Tibial nerve (tissue), 4 donors: ENCODE measurements at regions not wholly inside any gene's neighbourhood (a gene's known extent, or its start where the extent isn't known, plus 50 kb on each side); places are given as distances from the start of the nearest gene placed in this dataset.

ENCODE experiments used
- DNase-seq, 2 donors: peaks; one replicate each; pipeline ENCODE4 v3.0.0-alpha.2; 2019; ENCODE audit warnings: low spot score in 2 of 2
- H3K27ac ChIP-seq, 4 donors: fragments of 200-600 bp; sonication (generic) in 3 of 4; one replicate each; pipeline ENCODE4 v1.5.1; 2017 to 2019; ENCODE audit warnings: mild to moderate bottlenecking in 1 of 4
- H3K27me3 ChIP-seq, 2 donors: fragments of 200-600 bp; sonication (generic) in 1 of 2; one replicate each; pipeline versions ENCODE4 v1.5.1 to v1.6.0; 2017 to 2019
- H3K36me3 ChIP-seq, 3 donors: fragments of 200-600 bp; sonication (generic); one replicate each; pipeline ENCODE4 v1.5.1; 2018 to 2019
- H3K4me1 ChIP-seq, 4 donors: fragments of 200-600 bp; sonication (generic) in 3 of 4; one replicate each; pipeline ENCODE4 v1.5.1; 2017 to 2019
- H3K4me3 ChIP-seq, 4 donors: fragments of 200-600 bp; sonication (generic) in 3 of 4; one replicate each; pipeline ENCODE4 v1.5.1; 2017 to 2019; ENCODE audit warnings: mild to moderate bottlenecking in 1 of 4, moderate library complexity in 1 of 4
- H3K9me3 ChIP-seq, 4 donors: fragments of 200-600 bp; sonication (generic) in 3 of 4; one replicate each; pipeline ENCODE4 v1.5.1; 2017 to 2019
- EP300 ChIP-seq, 2 donors: sonication (generic); formaldehyde crosslinking; IDR thresholded peaks; one replicate each; pipeline ENCODE4 v1.6.1; 2017; ENCODE audit warnings: antibody characterized with exemption in 2 of 2, mild to moderate bottlenecking in 1 of 2
- POLR2A ChIP-seq, 2 donors: fragments of 450-650 bp; IDR thresholded peaks; one replicate each; pipeline ENCODE4 v1.6.1; 2017; ENCODE audit warnings: antibody characterized with exemption in 2 of 2, mild to moderate bottlenecking in 2 of 2, moderate library complexity in 2 of 2
- WGBS, 2 donors: methylation state at CpG; one replicate each; pipeline ENCODE4 v1.1.5; 2018; 5-methylcytosine and 5-hydroxymethylcytosine counted together
- TF ChIP-seq, protein P1 (sequence below), 5 experiments: fragments of 200-600 bp in 3 of 5; fragments of 450-650 bp in 2 of 5; sonication (generic) in 3 of 5; IDR thresholded peaks; one replicate each; pipeline ENCODE4 v1.5.1; 2016 to 2019; ENCODE audit warnings: antibody characterized with exemption in 5 of 5, mild to moderate bottlenecking in 3 of 5, moderate library complexity in 2 of 5

DNA sequence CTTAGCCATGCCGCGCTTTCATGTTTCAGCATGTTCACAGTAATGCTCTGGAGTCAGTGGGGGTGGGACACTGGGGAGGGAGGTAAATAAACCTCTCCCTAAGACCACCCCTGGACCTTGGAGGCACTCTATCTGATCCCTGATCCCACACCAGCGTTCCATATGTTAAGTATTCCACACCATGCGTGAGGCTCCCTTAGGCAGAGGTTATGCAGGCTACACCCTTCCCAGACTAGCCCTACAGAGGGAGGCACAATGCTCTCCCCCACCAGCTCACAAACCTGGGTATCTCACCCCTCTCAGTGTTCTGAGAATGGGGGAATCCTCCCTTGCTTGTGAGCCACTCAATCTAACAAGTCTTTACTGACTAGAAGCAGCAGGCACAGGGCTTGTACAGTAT, 1610.4 kb upstream of the ZEB2 start:
- no peak for DNase-seq
- Histone ChIP-seq H3K27me3 (no peaks in the 10 kb centered on the region), H3K4me3 (no peak overlapping the region), H3K9me3 (no peaks in the 10 kb centered on the region), H3K36me3 (no peaks in the 10 kb centered on the region), H3K4me1 (no peaks in the 10 kb centered on the region), H3K27ac (no peak overlapping the region)
- 85 to 95% methylated on average over 4 of the region's 4 CpGs for WGBS, 2 donors
- TF ChIP-seq POLR2A (IDR thresholded peaks at IDR 0.05): no peak
- TF ChIP-seq EP300 (IDR thresholded peaks at IDR 0.05): no peak
- TF ChIP-seq, protein P1, sequence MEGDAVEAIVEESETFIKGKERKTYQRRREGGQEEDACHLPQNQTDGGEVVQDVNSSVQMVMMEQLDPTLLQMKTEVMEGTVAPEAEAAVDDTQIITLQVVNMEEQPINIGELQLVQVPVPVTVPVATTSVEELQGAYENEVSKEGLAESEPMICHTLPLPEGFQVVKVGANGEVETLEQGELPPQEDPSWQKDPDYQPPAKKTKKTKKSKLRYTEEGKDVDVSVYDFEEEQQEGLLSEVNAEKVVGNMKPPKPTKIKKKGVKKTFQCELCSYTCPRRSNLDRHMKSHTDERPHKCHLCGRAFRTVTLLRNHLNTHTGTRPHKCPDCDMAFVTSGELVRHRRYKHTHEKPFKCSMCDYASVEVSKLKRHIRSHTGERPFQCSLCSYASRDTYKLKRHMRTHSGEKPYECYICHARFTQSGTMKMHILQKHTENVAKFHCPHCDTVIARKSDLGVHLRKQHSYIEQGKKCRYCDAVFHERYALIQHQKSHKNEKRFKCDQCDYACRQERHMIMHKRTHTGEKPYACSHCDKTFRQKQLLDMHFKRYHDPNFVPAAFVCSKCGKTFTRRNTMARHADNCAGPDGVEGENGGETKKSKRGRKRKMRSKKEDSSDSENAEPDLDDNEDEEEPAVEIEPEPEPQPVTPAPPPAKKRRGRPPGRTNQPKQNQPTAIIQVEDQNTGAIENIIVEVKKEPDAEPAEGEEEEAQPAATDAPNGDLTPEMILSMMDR (IDR thresholded peaks at IDR 0.05): no peak

DNA sequence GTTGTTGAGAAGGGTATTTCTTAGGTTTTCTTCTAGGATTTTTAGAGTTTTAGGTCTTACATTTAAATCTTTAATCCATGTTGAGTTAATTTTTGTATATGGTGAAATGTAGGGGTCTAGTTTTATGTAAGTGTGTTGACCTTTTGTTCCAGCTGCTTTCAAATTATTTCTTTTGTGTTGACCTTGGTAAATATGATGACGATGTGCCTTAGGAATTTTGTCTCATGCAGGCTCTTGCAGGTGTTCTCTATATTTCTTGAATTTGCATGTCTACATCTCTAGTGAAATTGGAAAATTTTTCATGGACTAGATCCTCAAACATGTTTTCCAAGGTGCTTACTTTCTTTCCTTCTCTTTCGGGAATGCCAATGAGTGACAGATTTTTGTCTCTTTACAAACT, 1609.3 kb upstream of the ZEB2 start:
- Histone ChIP-seq H3K4me1 (no peaks in the 10 kb centered on the region), H3K27ac (no peak overlapping the region), H3K27me3 (no peaks in the 10 kb centered on the region), H3K9me3 (no peaks in the 10 kb centered on the region), H3K36me3 (no peaks in the 10 kb centered on the region), H3K4me3 (no peak overlapping the region)
- 75 to 77% methylated on average over 2 of the region's 2 CpGs for WGBS, 2 donors
- TF ChIP-seq, protein P1 (IDR thresholded peaks at IDR 0.05): no peak
- TF ChIP-seq EP300 (IDR thresholded peaks at IDR 0.05): no peak
- TF ChIP-seq POLR2A (IDR thresholded peaks at IDR 0.05): no peak
- DNase-seq: no peak

DNA sequence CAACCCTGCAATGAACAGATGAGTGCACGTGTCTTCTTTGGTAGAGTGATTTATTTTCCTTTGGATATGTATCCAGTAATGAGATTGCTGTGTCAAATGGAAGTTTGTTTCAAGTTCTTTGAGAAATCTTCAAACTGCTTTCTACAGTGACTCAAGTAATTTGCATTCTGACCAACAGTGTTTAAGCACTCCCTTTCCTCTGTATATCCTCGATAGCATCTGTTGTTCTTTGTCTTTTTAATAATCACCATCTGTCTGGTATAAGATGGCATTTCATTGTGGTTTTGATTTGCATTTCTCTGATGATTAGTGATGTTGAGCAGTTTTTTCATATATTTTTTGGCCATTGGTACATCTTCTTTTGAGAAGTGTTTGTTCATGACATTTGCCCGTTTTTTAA, 1608.3 kb upstream of the ZEB2 start:
- H3K9me3 ChIP-seq: no peaks in the 10 kb centered on the region
- 72 to 77% methylated on average over 3 of the region's 3 CpGs for WGBS, 2 donors
- no peak for DNase-seq

DNA sequence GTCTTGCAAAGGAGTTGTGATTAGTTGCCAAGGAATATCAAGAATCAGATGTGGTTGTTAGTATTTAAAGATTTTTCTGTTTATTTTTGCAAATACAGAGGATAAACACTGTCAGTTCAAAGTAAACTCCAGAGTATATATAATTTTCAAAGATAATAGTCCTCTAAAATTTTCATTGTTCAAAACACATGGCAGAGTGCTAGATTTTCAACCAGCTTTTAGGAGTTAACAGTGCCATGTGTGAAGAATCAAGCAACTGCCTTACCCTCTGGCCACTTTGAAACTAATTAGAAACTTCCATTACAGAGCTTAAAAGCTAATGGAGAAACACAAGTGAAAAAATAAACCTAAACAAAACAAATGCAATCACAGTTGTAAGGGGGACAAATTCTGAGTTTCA, 1605.6 kb upstream of the ZEB2 start:
- no peaks in the 10 kb centered on the region for H3K4me1 ChIP-seq
- TF ChIP-seq POLR2A (IDR thresholded peaks at IDR 0.05) (no peak), EP300 (IDR thresholded peaks at IDR 0.05) (no peak)
- TF ChIP-seq, protein P1 (IDR thresholded peaks at IDR 0.05): no peak
- no peak for DNase-seq
- H3K27me3 ChIP-seq: no peaks in the 10 kb centered on the region
- no peak overlapping the region for H3K4me3 ChIP-seq
- no peaks in the 10 kb centered on the region for H3K9me3 ChIP-seq
- H3K36me3 ChIP-seq: no peaks in the 10 kb centered on the region
- no peak overlapping the region for H3K27ac ChIP-seq

More for the DNA sequence above, 1608.3 kb upstream of the ZEB2 start:
- Histone ChIP-seq H3K36me3 (no peaks in the 10 kb centered on the region), H3K27me3 (no peaks in the 10 kb centered on the region), H3K27ac (no peak overlapping the region), H3K4me1 (no peaks in the 10 kb centered on the region), H3K4me3 (no peak overlapping the region)
- no peak for TF ChIP-seq EP300 (IDR thresholded peaks at IDR 0.05)
- TF ChIP-seq, protein P1 (IDR thresholded peaks at IDR 0.05): no peak

DNA sequence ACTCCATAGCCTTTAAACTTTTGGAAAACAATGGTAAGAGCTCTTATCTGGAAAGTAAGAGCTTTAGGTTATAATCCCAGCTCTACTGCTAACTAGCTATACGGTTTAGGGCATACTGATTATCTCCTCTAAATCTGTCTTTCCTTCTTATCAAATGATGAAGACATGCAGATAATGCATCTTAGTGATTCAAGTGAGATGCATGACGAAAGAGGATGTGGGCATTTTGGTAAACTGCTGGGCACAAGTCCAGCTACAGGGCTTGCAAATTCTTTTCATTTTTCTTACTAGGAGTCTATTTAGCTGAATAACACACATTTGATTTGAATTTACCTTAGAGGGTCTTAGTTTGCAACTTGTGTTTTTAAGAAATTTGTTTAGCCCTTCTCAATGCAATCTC, 1604.8 kb upstream of the ZEB2 start:
- H3K27ac ChIP-seq: no peak overlapping the region
- no peaks in the 10 kb centered on the region for H3K36me3 ChIP-seq
- H3K27me3 ChIP-seq: no peaks in the 10 kb centered on the region
- TF ChIP-seq EP300 (IDR thresholded peaks at IDR 0.05) (no peak), POLR2A (IDR thresholded peaks at IDR 0.05) (no peak)
- TF ChIP-seq, protein P1 (IDR thresholded peaks at IDR 0.05): no peak
- H3K4me3 ChIP-seq: no peak overlapping the region
- no peaks in the 10 kb centered on the region for H3K4me1 ChIP-seq
- WGBS, 2 donors: 60 to 65% methylated on average over 2 of the region's 2 CpGs
- DNase-seq: no peak
- H3K9me3 ChIP-seq: no peaks in the 10 kb centered on the region
